ENCODE measurements at regions not wholly inside any gene's neighbourhood (a gene's known extent, or its start where the extent isn't known, plus 50 kb on each side); places are given as distances from the start of the nearest gene placed in this dataset.

DNA sequence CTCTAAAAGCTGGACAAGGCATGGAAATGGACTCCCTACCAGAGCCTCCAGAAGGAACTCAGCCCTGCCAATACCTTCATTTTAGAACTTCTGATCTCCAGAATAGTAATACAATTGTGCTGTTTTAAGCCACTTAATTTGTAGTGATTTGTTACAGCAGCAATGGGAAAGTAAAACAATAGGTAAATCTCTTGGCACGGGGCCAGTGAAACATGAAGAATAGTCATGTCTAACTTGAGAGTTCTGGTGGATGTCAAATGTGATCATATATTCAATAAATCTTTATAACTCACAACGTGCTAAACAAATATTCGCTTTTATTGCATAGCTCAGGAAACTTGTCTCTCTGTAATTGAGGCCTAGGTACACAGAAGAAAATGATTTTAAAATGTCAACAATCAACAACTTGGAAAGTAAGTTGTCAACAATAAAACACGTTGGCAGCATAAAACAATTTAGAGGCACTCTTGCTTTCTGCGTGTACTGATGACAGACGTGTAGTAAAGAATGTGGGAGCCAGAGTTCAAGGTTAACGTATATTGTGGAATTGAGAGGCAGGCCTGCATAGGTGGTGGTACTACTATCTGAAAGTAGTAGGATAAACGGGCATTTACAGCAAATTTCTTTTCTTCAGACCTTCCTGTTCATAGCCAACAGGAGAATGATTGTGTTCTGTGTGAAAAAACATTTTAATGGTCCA is 140.5 kb upstream of the OPRM1 start:
- TF ChIP-seq CTCF (IDR thresholded peaks at IDR 0.05; ENCODE audit: low read length, missing control alignments), result no peak
- no peak overlapping the region for H3K4me3 ChIP-seq (replicated peaks; ENCODE audit: low read depth, low read length)

GRCh38 chr6:153882411-153882810 is 156.6 kb upstream of the OPRM1 start:
- no peak for DNase-seq (ENCODE audit: low read depth)
- TF ChIP-seq CTCF (IDR thresholded peaks at IDR 0.05; ENCODE audit: low read length, missing control alignments), result no peak
- H3K4me3 ChIP-seq (replicated peaks; ENCODE audit: low read depth, low read length), result no peak overlapping the region

More for the DNA sequence above, 140.5 kb upstream of the OPRM1 start:
- no peak for DNase-seq (ENCODE audit: low read depth)

GRCh38 chr6:153873541-153873940 is 165.5 kb upstream of the OPRM1 start:
- no peak overlapping the region for H3K4me3 ChIP-seq (replicated peaks; ENCODE audit: low read depth, low read length)
- TF ChIP-seq CTCF (IDR thresholded peaks at IDR 0.05; ENCODE audit: low read length, missing control alignments), result no peak
- DNase-seq (ENCODE audit: low read depth), result no peak

GRCh38 chr6:153872946-153873345 is 166.1 kb upstream of the OPRM1 start:
- no peak for TF ChIP-seq CTCF (IDR thresholded peaks at IDR 0.05; ENCODE audit: low read length, missing control alignments)
- no peak overlapping the region for H3K4me3 ChIP-seq (replicated peaks; ENCODE audit: low read depth, low read length)
- DNase-seq (ENCODE audit: low read depth), result no peak

- no peak overlapping the region for H3K4me3 ChIP-seq (replicated peaks; ENCODE audit: low read depth, low read length)
- DNase-seq (ENCODE audit: low read depth), result no peak
- no peak for TF ChIP-seq CTCF (IDR thresholded peaks at IDR 0.05; ENCODE audit: low read length, missing control alignments)
Measured at GRCh38 chr6:153862927-153863326, 176.1 kb upstream of the OPRM1 start.

DNA sequence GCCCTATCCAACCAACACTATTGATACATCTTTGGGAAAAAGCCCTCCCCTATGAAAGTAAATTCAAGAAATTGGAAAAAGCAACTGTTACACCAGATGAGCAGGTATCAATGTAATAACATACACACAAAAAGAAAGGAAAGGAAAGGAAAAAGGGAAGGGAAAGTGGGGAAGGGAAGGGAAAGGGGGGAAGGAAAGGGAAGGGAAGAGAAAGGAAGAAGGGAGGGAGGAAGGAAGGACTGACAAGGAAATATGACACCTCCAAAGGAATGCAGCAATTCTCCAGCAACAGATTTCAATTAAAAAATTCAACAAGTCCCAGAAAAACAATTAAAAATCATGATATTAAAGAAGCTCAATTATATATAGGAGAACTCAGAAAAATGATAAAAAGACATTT is 176.9 kb upstream of the OPRM1 start:
- TF ChIP-seq CTCF (IDR thresholded peaks at IDR 0.05; ENCODE audit: low read length, missing control alignments), result no peak
- DNase-seq (ENCODE audit: low read depth), result no peak
- no peak overlapping the region for H3K4me3 ChIP-seq (replicated peaks; ENCODE audit: low read depth, low read length)

DNA sequence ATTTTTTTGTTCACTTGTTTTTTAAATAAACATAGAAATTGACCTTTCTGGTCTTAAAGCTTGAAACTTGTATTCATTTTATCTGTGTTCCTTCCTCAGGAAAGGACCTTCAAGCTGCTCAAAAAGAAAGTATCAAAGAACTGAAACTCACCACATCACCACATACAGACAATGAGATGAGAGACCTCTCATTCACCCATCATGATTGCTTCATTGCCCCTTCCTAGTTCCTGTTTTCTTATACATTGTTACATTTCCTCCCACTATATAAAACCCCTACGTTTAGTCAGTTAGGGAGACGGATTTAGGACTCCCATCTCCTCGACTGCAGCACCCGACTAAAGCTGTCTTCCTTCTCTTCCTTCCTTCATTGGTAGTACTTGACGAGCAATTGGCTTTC is 180.5 kb upstream of the OPRM1 start:
- no peak overlapping the region for H3K4me3 ChIP-seq (replicated peaks; ENCODE audit: low read depth, low read length)
- TF ChIP-seq CTCF (IDR thresholded peaks at IDR 0.05; ENCODE audit: low read length, missing control alignments), result no peak
- DNase-seq (ENCODE audit: low read depth), result no peak

Data from fibroblast of pulmonary artery (primary cell).